Activated CD4-positive, alpha-beta T cell treated with anti-CD3 and anti-CD28 coated beads, Interleukin-2, amount 50 U/mL, for 16 hours (primary cell): ENCODE measurements at regions not wholly inside any gene's neighbourhood (a gene's known extent, or its start where the extent isn't known, plus 50 kb on each side); places are given as distances from the start of the nearest gene placed in this dataset.

Source experiments
- DNase-seq: peaks from one replicate; pipeline ENCODE4 v3.0.0-alpha.2; 2020

DNA sequence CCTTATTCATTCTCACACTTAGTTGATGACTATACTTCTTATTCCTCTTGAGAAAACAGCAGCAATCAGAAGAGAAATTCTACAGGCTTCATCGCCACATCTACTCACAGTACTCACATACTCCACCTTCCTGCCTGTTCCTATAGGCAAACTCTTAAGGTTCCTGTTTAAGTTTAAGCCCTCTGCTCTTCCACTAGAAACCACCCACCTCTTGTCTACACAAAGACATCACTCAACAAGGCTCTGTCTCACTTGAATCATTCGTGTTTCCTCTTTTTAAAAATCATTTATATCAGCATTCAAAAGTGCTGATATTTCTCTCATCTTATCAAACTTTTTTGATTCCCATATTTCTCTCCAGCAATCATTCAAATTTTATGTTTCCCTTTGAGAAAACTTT, 85.5 kb upstream of the ADO start:
- no peak for DNase-seq

- DNase-seq, result no peak
Measured at GRCh38 chr10:62721687-62722086, 82.8 kb upstream of the ADO start.

GRCh38 chr10:62723375-62723774, 81.1 kb upstream of the ADO start:
- DNase-seq, result no peak

DNA sequence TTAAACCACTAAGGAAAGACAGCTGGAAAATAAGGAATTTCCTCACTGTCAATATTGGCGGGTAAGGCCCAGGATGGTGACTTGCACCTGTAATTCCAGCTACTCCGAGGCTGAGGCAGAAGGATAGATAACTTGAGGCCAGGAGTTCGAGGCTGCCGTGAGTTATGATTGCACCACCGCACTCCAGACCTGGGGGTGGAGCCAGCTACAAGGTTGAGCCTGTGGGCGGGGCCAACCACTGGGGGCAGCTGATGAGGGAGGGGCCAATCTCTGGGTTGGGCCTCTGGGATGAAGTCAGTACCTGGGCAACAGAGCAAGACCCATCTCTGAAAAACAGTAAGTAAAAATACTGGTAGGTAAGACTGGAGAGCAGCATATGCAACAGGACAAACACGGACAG, 80.1 kb upstream of the ADO start:
- no peak for DNase-seq

DNA sequence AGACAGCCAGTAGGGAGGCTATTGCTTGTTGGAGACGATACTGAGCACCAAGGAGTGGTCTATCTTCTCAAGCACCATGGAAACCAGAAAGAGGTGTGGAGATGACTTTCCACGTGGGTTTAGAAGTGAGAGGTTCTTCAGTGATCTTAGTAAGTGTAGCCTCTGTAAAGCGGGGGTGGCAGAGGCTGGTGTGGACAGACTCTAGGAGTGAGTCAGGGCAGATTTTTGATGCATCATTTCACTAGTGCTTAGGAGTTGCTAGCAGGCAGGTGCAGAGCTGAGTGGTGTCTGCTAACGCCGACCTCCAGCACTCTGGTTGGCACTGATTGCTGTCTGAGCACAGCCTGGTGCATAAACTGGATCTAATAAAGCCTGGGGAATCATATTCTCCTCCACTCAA, 78.4 kb upstream of the ADO start:
- peak; percentile 92 for DNase-seq

- no peak for DNase-seq
Measured at GRCh38 chr10:62726638-62727037, 77.9 kb upstream of the ADO start.

DNA sequence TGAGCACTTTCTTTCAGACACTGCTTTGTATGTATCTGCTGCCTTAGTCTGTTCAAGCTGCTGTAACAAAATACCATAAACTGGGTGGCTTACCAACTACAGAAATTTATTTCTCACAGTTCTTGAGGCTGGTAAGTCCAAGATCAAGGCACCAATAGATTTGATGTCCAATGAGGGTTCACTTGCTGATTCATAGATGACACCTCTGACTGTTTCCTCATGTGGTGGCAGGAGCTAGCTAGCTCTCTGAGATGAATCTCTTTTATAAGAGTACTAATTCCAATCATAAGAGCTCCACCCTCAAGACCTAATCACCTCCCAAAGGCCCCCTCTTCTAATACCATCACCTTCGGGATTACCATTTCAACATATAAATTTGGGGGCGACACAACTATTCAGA, 76.6 kb upstream of the ADO start:
- DNase-seq, result peak; percentile 59

- DNase-seq, result peak; percentile 68
Measured at GRCh38 chr10:62728479-62728878, 76.0 kb upstream of the ADO start.

GRCh38 chr10:62732841-62733653, 71.5 kb upstream of the ADO start:
- peak; percentile 94 for DNase-seq

GRCh38 chr10:62733654-62734293, 70.7 kb upstream of the ADO start:
- peak; percentile 44 for DNase-seq

GRCh38 chr10:62734781-62735463, 69.6 kb upstream of the ADO start:
- DNase-seq, result no peak

GRCh38 chr10:62735464-62736167, 68.9 kb upstream of the ADO start:
- DNase-seq, result peak; percentile 35

DNA sequence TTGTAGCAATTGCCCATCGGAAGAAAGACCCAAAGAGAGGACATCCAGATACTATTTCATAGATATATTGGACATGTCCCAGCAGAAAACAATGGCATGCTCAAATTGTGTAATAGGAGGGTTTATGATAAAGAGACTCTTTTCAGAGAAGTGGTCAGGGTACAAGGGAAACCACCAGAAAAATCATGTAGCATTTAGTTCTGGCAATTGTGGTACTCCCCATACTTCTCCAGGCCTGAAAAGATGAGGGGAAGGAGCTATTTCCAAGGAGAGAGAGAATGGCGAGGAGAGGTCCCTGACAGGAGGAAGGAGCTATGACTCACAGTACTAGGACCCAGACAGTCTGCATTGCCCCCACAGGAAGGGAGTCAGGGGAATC, 68.4 kb upstream of the ADO start:
- no peak for DNase-seq

- no peak for DNase-seq
Measured at GRCh38 chr10:62738916-62739315, 65.6 kb upstream of the ADO start.

GRCh38 chr10:62740885-62741745, 63.4 kb upstream of the ADO start:
- no peak for DNase-seq

DNA sequence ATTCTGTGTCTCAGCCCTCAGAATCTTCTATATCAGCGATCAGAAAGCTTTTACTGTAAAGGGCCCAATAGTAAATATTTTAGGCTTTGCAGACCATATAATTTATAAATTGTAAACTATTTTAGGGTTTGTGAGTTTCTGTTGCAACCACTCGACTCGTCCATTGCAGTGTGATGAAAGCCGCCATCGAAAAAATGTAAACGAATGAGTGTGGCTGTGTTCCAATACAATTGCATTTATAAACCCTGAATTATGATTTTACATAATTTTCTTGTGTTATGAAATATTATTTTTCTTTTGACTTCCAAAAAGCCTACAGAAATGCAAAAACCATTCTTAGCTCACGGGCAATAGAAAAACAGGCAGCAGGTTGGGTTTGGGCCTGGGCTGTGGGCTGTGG, 62.5 kb upstream of the ADO start:
- DNase-seq, result no peak

DNA sequence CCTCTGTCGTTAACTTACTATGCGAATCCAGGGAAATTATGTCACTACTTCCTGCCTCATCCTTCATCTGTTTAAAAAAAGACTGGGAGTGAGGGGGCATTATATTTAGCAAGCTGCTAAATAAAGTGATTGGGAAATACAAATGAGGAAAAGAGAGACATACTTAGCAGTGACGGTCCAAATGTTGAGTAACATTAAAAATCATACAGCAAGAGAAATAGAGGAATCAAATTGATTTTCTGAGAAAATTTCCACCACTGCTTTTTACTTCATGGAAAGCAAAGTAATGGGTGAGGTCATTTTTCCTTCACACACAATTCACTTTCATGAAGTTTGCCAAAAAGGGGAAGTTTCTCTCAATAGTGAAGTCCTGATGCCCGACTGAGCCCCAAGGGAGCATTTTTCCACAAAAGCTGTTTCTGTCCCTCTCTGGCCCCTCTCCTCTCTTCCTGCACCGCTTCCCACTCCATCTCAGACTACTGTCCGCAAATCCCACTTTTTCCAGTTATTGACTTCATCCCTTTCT, 61.9 kb upstream of the ADO start:
- DNase-seq, result no peak

GRCh38 chr10:62744136-62744535, 60.4 kb upstream of the ADO start:
- no peak for DNase-seq

DNA sequence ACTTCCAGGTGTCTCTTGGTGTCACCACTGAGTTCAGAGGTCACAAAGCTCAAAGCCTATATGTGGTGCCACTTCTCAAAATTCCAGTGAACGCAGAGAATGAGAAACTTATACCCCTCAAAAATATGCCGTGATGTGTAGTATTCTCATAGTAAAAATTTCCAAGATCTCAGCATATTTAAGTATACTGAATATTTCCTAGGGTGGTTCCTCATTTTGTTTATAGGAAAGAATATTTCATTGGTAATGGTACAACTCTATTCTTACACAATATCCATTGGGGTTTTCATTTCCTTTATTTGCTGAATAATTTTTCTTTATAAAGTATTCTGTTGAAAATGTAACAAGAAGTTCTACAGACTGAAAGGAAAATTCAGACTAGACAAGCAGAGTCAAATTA, 58.9 kb upstream of the ADO start:
- no peak for DNase-seq

- no peak for DNase-seq
Measured at GRCh38 chr10:62746951-62747729, 57.4 kb upstream of the ADO start.

DNA sequence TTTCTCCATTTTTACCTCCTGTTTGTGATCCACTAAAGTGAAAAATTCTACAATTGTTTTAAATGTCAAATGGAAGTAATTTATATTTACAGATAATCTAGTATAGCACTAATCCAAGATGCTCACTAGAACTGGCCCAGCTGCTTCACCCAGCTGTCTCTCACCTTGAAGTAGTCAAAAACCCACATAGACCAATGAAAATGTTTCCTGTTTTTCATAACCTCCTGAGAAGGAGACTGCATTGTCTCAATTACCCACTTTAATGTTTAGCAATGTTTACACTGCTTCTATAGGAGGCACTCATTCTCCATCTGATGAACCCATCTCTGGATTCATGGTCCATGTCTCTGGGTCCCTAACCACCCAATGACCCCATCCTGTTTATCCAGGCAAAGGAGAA, 56.1 kb upstream of the ADO start:
- no peak for DNase-seq
